K562 (cell line): ENCODE measurements at regions not wholly inside any gene's neighbourhood (a gene's known extent, or its start where the extent isn't known, plus 50 kb on each side); places are given as distances from the start of the nearest gene placed in this dataset.

Source experiments
- CTCF ChIP-seq, 3 experiments: IDR thresholded peaks in 2 of 3; conservative IDR thresholded peaks in 1 of 3; 2 replicates each; pipeline ENCODE4 v1.5.1; 2011 to 2012; ENCODE audit warnings: low read length in 3 of 3, mild to moderate bottlenecking in 3 of 3, control low read depth in 2 of 3, improper control_type of control experiment in 1 of 3, inconsistent platforms in 1 of 3, low read depth in 1 of 3, mixed read lengths in 1 of 3, moderate library complexity in 1 of 3; ENCODE audit not compliant: insufficient read depth in 2 of 3
- GATA2 ChIP-seq: sonication (generic); formaldehyde crosslinking; IDR thresholded peaks from 2 replicates; pipeline ENCODE4 v1.4.0; 2020; ENCODE audit warnings: mild to moderate bottlenecking, missing genetic modification reagents
- GTF3C2 ChIP-seq: IDR thresholded peaks from 3 replicates; pipeline ENCODE4 v1.6.1; 2011; ENCODE audit warnings: borderline replicate concordance, mild to moderate bottlenecking, moderate library complexity; ENCODE audit not compliant: insufficient read length; ENCODE audit errors: extremely low read depth
- HDAC2 ChIP-seq: fragments of 450-650 bp; IDR thresholded peaks from 2 replicates; pipeline ENCODE4 v1.6.1; 2016; ENCODE audit warnings: mild to moderate bottlenecking
- JUND ChIP-seq, 2 experiments: IDR thresholded peaks; 2 replicates in 1 of 2; 3 replicates in 1 of 2; pipeline ENCODE4 v1.6.1; 2011; ENCODE audit warnings: borderline replicate concordance in 2 of 2, low read depth in 2 of 2, low read length in 2 of 2, improper control_type of control experiment in 1 of 2, missing biosample characterization in 1 of 2, missing genetic modification characterization in 1 of 2, missing genetic modification reagents in 1 of 2
- NR1H2 ChIP-seq: sonication (generic); formaldehyde crosslinking; IDR thresholded peaks from 2 replicates; pipeline ENCODE4 v1.4.0; 2020; ENCODE audit warnings: mild to moderate bottlenecking, missing genetic modification reagents
- TARDBP ChIP-seq: fragments of 450-650 bp; IDR thresholded peaks from 2 replicates; pipeline ENCODE4 v1.6.1; 2016
- ZC3H11A ChIP-seq: IDR thresholded peaks from 2 replicates; pipeline ENCODE4 v1.6.1; 2012; ENCODE audit warnings: low read depth, low read length, improper control_type of control experiment
- ZEB2 ChIP-seq: fragments of 450-650 bp; IDR thresholded peaks from 2 replicates; pipeline ENCODE4 v1.6.1; 2016
- ZNF224 ChIP-seq: sonication (generic); formaldehyde crosslinking; IDR thresholded peaks from 2 replicates; pipeline ENCODE4 v1.8.0; 2022; ENCODE audit warnings: mild to moderate bottlenecking, missing genetic modification reagents
- ZNF780A ChIP-seq: fragments of 250-450 bp; sonication (Bioruptor Pico); IDR thresholded peaks from 2 replicates; pipeline ENCODE4 v1.5.0; 2021; ENCODE audit warnings: mild to moderate bottlenecking

GRCh38 chr10:33022090-33022489 is 64.1 kb upstream of the ITGB1 start:
- TF ChIP-seq ZEB2 (no peak), CTCF (IDR thresholded peaks at IDR 0.05 in 2 of 3, conservative IDR thresholded peaks at IDR 0.05 in 1 of 3; ENCODE audit: insufficient read depth in 2 of 3, low read depth in 1 of 3, low read length in 3 of 3) (no peak), ZNF780A (CRISPR knock-in tag) (no peak), GATA2 (CRISPR knock-in tag) (no peak), ZNF224 (no peak), TARDBP (no peak), HDAC2 (no peak), NR1H2 (CRISPR knock-in tag) (no peak), JUND (IDR thresholded peaks at IDR 0.05; ENCODE audit: borderline replicate concordance, low read depth, low read length) (no peak), JUND (tag; IDR thresholded peaks at IDR 0.05; ENCODE audit: borderline replicate concordance, low read depth, low read length) (no peak), GTF3C2 (no peak), ZC3H11A (no peak)
